H1 (cell line): ENCODE measurements at regions not wholly inside any gene's neighbourhood (a gene's known extent, or its start where the extent isn't known, plus 50 kb on each side); places are given as distances from the start of the nearest gene placed in this dataset.

Experiments
- BRCA1 ChIP-seq: IDR thresholded peaks from 2 replicates; pipeline ENCODE4 v1.6.1; 2012; ENCODE audit warnings: low read depth, low read length, improper control_type of control experiment
- CBX5 ChIP-seq: fragments of 300-800, 300-1000 bp; sonication (generic); IDR thresholded peaks from 2 replicates; pipeline ENCODE4 v1.7.1; 2016; ENCODE audit warnings: antibody characterized with exemption, low read length, low read depth
- CBX8 ChIP-seq: fragments of 300-800, 300-1000 bp; sonication (generic); IDR thresholded peaks from 2 replicates; pipeline ENCODE4 v1.7.1; 2016; ENCODE audit warnings: low read depth, low read length, borderline replicate concordance
- NRF1 ChIP-seq: IDR thresholded peaks from 2 replicates; pipeline ENCODE4 v1.6.1; 2011; ENCODE audit warnings: mild to moderate bottlenecking, low read depth, low read length, improper control_type of control experiment
- PHF8 ChIP-seq: fragments of 200-600 bp; sonication (generic); conservative IDR thresholded peaks from 2 replicates; pipeline ENCODE4 v1.7.1; 2012; ENCODE audit warnings: low read depth, mild to moderate bottlenecking, inconsistent platforms, low read length, moderate library complexity
- SIRT6 ChIP-seq: IDR thresholded peaks from one replicate; pipeline ENCODE4 v1.7.1; 2012; ENCODE audit warnings: low read length, inconsistent platforms
- SP1 ChIP-seq: IDR thresholded peaks from 2 replicates; pipeline ENCODE4 v1.6.1; 2011; ENCODE audit warnings: low read depth, low read length
- SP4 ChIP-seq: IDR thresholded peaks from 2 replicates; pipeline ENCODE4 v1.6.1; 2012; ENCODE audit warnings: low read length, inconsistent platforms
- SUZ12 ChIP-seq: fragments of 200-600 bp; sonication (generic); IDR thresholded peaks from 2 replicates; pipeline ENCODE4 v1.6.1; 2012; ENCODE audit warnings: mild to moderate bottlenecking, inconsistent platforms, low read length, moderate library complexity, mixed read lengths
- TAF1 ChIP-seq: IDR thresholded peaks from 2 replicates; pipeline ENCODE4 v1.6.1; 2011; ENCODE audit warnings: mild to moderate bottlenecking, low read depth, low read length

GRCh38 chr2:176885001-176885643 is 327.5 kb upstream of the HNRNPA3 start (continued):
- TF ChIP-seq NRF1: no peak
- TF ChIP-seq SP1: no peak
- TF ChIP-seq SP4: no peak
- TF ChIP-seq CBX5: no peak
- no peak for TF ChIP-seq CBX8
- no peak for TF ChIP-seq TAF1
- no peak for TF ChIP-seq SUZ12
- no peak for TF ChIP-seq PHF8
- no peak for TF ChIP-seq BRCA1
- TF ChIP-seq SIRT6: no peak
